ENCODE measurements at regions not wholly inside any gene's neighbourhood (a gene's known extent, or its start where the extent isn't known, plus 50 kb on each side); places are given as distances from the start of the nearest gene placed in this dataset.

DNA sequence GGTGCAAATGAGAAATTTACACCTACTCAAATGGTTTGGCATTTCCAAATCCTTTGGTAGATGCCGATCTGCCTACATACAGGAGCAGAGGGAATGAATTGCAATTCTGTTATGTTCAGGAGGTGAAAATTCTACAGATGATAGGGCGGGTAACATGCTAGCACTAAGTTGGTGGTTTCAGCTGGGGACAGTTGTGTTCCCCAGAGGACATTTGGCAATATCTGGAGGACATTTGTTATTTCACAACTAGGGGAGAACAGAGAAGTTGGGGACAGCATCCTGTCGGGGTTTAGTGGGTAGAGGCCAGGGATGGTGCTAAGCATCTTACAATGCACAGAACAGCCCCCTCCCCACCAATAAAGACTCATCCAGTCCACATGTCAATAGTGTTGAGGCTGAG, 96.5 kb upstream of the PUDP start:
- no peak overlapping the region for H3K4me3 ChIP-seq (ENCODE audit: low read depth, low read length)
- no peak for TF ChIP-seq CTCF (IDR thresholded peaks at IDR 0.05; ENCODE audit: borderline replicate concordance, insufficient read depth, low read depth, low read length)

- no peak for TF ChIP-seq CTCF (IDR thresholded peaks at IDR 0.05; ENCODE audit: borderline replicate concordance, insufficient read depth, low read depth, low read length)
- H3K4me3 ChIP-seq (ENCODE audit: low read depth, low read length), result no peak overlapping the region
Measured at GRCh38 chrX:7242613-7243012, 94.7 kb upstream of the PUDP start.

GRCh38 chrX:7240929-7241328, 93.0 kb upstream of the PUDP start:
- TF ChIP-seq CTCF (IDR thresholded peaks at IDR 0.05; ENCODE audit: borderline replicate concordance, insufficient read depth, low read depth, low read length), result no peak
- no peak overlapping the region for H3K4me3 ChIP-seq (ENCODE audit: low read depth, low read length)

DNA sequence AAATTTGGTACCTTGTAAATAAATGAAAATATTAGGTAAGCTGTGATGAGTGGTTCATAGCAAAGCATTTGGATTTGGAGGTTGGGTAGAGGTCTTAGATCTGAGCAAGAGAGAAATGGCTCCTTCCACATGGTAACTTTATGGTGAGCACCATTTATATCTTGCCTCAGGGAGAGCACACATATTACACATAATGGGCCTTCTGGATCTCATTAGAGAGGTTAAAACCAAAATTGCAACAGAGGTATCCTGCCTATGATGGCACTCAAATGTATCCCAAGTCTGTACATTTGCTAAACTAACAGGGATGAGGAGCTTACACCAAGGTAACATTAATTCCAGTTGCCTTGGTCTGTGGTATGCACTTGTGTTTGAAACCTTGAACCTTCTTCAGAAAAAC, 87.1 kb upstream of the PUDP start:
- TF ChIP-seq CTCF (IDR thresholded peaks at IDR 0.05; ENCODE audit: borderline replicate concordance, insufficient read depth, low read depth, low read length), result no peak
- H3K4me3 ChIP-seq (ENCODE audit: low read depth, low read length), result no peak overlapping the region

DNA sequence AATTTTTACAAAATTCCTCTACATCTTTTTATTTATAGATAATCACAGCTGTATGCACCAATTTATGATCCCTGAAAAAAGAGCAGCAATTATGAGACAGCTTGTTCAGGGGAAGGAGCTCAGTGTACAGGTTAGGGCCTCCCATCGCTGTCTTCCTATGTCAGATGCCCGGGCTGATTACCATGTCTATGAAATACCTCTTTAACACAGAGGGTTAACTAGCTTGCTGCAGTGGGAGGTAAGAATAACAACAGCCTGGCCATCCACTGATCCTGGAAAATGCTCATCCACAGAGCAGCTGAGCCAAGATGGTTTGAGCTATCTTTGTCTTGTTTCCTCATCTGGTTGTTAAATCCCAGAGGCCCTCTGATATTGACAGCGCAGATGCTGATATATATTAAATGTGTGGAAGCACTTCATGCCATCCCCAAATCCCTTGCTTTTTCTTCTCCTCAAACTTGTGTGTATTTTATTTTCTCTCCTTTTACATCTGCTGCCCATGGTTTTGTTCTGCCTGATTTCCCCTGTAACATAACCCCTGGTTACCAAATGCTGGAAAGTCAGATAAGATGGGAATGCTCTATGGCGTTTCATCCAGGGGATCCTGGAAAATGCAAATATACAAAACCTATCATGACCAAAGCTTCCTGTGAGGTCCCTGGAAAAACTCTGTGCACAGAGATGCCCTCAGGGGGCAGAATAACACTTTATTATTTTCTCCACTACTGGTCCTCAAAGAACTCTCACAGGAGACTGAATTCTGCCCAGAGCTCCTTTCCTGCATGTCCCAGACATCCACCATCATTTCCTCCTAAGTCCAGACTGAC, 85.8 kb upstream of the PUDP start:
- H3K4me3 ChIP-seq (ENCODE audit: low read depth, low read length), result no peak overlapping the region
- TF ChIP-seq CTCF (IDR thresholded peaks at IDR 0.05; ENCODE audit: borderline replicate concordance, insufficient read depth, low read depth, low read length), result no peak

DNA sequence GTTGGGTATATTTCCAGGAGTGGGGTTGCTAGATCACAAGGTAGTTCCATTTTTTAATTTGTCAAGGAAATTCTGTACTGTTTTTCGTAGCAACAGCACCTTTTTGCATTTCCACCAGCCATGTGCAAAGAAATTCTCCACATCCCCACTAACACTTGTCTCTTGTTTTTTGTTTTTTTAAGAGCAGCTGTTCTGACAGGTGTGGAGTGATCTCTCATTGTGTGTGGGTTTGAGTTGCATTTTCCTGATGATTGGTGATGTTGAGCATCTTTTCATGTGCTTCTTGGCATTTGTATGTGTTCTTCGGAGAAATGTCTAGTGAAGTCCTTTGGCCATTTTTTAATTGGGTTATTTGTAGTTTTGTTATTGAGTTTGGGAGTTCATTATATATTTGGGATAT, 80.3 kb upstream of the PUDP start:
- no peak overlapping the region for H3K4me3 ChIP-seq (ENCODE audit: low read depth, low read length)
- TF ChIP-seq CTCF (IDR thresholded peaks at IDR 0.05; ENCODE audit: borderline replicate concordance, insufficient read depth, low read depth, low read length), result no peak

DNA sequence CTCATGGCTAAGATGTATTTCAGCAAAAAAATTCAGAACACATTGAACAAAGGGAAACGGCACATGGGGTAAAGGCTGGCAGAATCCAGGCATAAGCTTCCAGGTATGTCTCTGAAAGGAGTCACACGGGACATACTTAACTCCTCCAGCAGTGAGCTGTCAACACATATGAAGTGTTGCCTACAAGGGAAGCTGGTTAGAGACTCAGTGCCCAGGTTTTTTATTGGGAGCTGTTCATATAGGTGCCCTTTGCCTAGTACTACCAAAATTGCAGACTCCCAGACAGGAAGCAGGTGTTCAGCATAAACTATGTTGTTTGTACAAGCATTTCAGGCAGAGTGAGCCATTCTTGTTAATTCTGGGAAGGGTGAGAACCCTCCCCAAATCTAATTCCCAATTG, 77.4 kb upstream of the PUDP start:
- no peak for TF ChIP-seq CTCF (IDR thresholded peaks at IDR 0.05; ENCODE audit: borderline replicate concordance, insufficient read depth, low read depth, low read length)
- no peak overlapping the region for H3K4me3 ChIP-seq (ENCODE audit: low read depth, low read length)

Measured in GM12875 (cell line).